GM12878 (cell line): ENCODE measurements at regions not wholly inside any gene's neighbourhood (a gene's known extent, or its start where the extent isn't known, plus 50 kb on each side); places are given as distances from the start of the nearest gene placed in this dataset.
A peak's percentile ranks its signal among the peaks of the same experiment; 100 is the strongest.

Source experiments
- ATAC-seq: fragments of 200-7000 bp; cut with Tn5 transposase; 3 replicates; pipeline ENCODE4 v1.9.1; 2020; ENCODE audit warnings: mild to moderate bottlenecking, moderate library complexity
- BruUV-seq: library from RNA; stranded (reverse); fragments of 400-500 nt; replicated peaks from 2 replicates; lab custom pipeline; 2021; lab: Mats Ljungman, UMichigan
- CTCF ChIA-PET: fragments of 300-600 bp; sonication (Branson Sonifier 250); formaldehyde crosslinking; extraction: SDS; loops from one replicate; lab custom pipeline; 2021; ENCODE audit warnings: inconsistent platforms; lab: Yijun Ruan, JAX
- POLR2A ChIA-PET: fragments of 350-600 bp; formaldehyde crosslinking; extraction: SDS; loops from one replicate; lab custom pipeline; 2021; ENCODE audit warnings: inconsistent platforms; lab: Charles Lee
- RAD21 ChIA-PET: fragments of 300-600 bp; sonication (Branson Sonifier 250); formaldehyde crosslinking; loops from one replicate; lab custom pipeline; 2023; ENCODE audit warnings: antibody characterized with exemption; ENCODE audit not compliant: unreplicated experiment; lab: Charles Lee
- SMC1A ChIA-PET: fragments of 300-600 bp; sonication (Branson Sonifier 250); formaldehyde crosslinking; loops from one replicate; lab custom pipeline; 2023; ENCODE audit not compliant: unreplicated experiment, uncharacterized antibody; lab: Charles Lee
- DNase-seq: peaks from one replicate; pipeline ENCODE4 v3.0.0-alpha.2; 2011; ENCODE audit warnings: low read depth, low spot score
- FAIRE-seq: peaks from 3 replicates; lab custom pipeline; 2011; peaks lifted over from hg19 to GRCh38; lab: Jason Lieb, UNC
- H2AFZ ChIP-seq: 2 replicates; pipeline ENCODE4 v1.6.0; 2011; ENCODE audit warnings: low read depth, low read length, control low read depth; ENCODE audit not compliant: control insufficient read depth
- H3K27ac ChIP-seq: 2 replicates; pipeline ENCODE4 v1.5.1; 2011; ENCODE audit warnings: control low read depth; ENCODE audit not compliant: control insufficient read depth, insufficient read depth
- H3K27me3 ChIP-seq, 2 experiments: replicated peaks in 1 of 2; 2 replicates each; pipeline versions ENCODE4 v1.6.0 to v1.6.1; 2011; ENCODE audit warnings: low read length in 1 of 2; ENCODE audit not compliant: control insufficient read depth in 2 of 2, insufficient read depth in 2 of 2
- H3K36me3 ChIP-seq, 2 experiments: 2 replicates each; pipeline ENCODE4 v1.5.1; 2011; ENCODE audit warnings: low read length in 1 of 2; ENCODE audit not compliant: control insufficient read depth in 2 of 2, insufficient read depth in 2 of 2
- H3K4me1 ChIP-seq: 2 replicates; pipeline ENCODE4 v1.6.1; 2011; ENCODE audit warnings: mild to moderate bottlenecking, low read length, moderate library complexity, mixed read lengths; ENCODE audit not compliant: control insufficient read depth, insufficient read depth
- H3K4me2 ChIP-seq: 2 replicates; pipeline ENCODE4 v1.6.0; 2011; ENCODE audit warnings: control low read depth; ENCODE audit not compliant: control insufficient read depth, insufficient read depth
- H3K4me3 ChIP-seq: fragments of 200-600 bp; sonication (generic); 2 replicates; pipeline ENCODE4 v1.5.1; 2016
- H3K79me2 ChIP-seq: 2 replicates; pipeline ENCODE4 v1.6.0; 2011; ENCODE audit warnings: low read length; ENCODE audit not compliant: control insufficient read depth, insufficient read depth
- H3K9ac ChIP-seq: 2 replicates; pipeline ENCODE4 v1.8.0; 2011; ENCODE audit warnings: low read length, control low read depth, mixed read lengths; ENCODE audit not compliant: control insufficient read depth, insufficient read depth
- H3K9me3 ChIP-seq: replicated peaks from 3 replicates; pipeline ENCODE4 v1.5.1; 2011; ENCODE audit warnings: mild to moderate bottlenecking, low read length; ENCODE audit not compliant: control insufficient read depth, insufficient read depth
- H4K20me1 ChIP-seq: 2 replicates; pipeline ENCODE4 v1.6.0; 2011; ENCODE audit not compliant: control insufficient read depth, insufficient read depth
- ASH2L ChIP-seq: fragments of 300-600, 200-600 bp; sonication (generic); IDR thresholded peaks from 2 replicates; pipeline ENCODE4 v1.6.1; 2017; ENCODE audit warnings: low read depth, mild to moderate bottlenecking, borderline replicate concordance
- BHLHE40 ChIP-seq, 2 experiments: fragments of 450-650 bp in 1 of 2; IDR thresholded peaks; 2 replicates each; pipeline ENCODE4 v1.6.1; 2011 to 2017; ENCODE audit warnings: low read depth in 2 of 2, borderline replicate concordance in 1 of 2, improper control_type of control experiment in 1 of 2, low read length in 1 of 2, mild to moderate bottlenecking in 1 of 2
- BMI1 ChIP-seq: fragments of 450-650 bp; IDR thresholded peaks from 2 replicates; pipeline ENCODE4 v1.6.1; 2016; ENCODE audit warnings: mild to moderate bottlenecking, moderate library complexity, borderline replicate concordance
- HDAC2 ChIP-seq: fragments of 200-600 bp; sonication (generic); IDR thresholded peaks from 2 replicates; pipeline ENCODE4 v1.6.1; 2017
- HDAC6 ChIP-seq: fragments of 200-600 bp; sonication (generic); IDR thresholded peaks from one replicate; pipeline ENCODE4 v1.8.0; 2017; ENCODE audit warnings: antibody characterized with exemption; ENCODE audit not compliant: unreplicated experiment
- RAD21 ChIP-seq: IDR thresholded peaks from 2 replicates; pipeline ENCODE4 v1.6.1; 2011; ENCODE audit warnings: mild to moderate bottlenecking, low read depth, low read length, moderate library complexity; ENCODE audit not compliant: insufficient read depth
- RBBP5 ChIP-seq: fragments of 200-600 bp; sonication (generic); conservative IDR thresholded peaks from 2 replicates; pipeline ENCODE4 v1.6.1; 2016
- RFX5 ChIP-seq: IDR thresholded peaks from 2 replicates; pipeline ENCODE4 v1.6.1; 2011; ENCODE audit warnings: low read depth, low read length, improper control_type of control experiment
- SRF ChIP-seq, 2 experiments: IDR thresholded peaks; 2 replicates each; pipeline ENCODE4 v1.6.1; 2011; ENCODE audit warnings: low read depth in 2 of 2, low read length in 2 of 2, mild to moderate bottlenecking in 1 of 2, moderate library complexity in 1 of 2
- TBL1XR1 ChIP-seq: IDR thresholded peaks from 2 replicates; pipeline ENCODE4 v1.6.1; 2012; ENCODE audit warnings: low read depth, low read length, improper control_type of control experiment
- WGBS: methylation state at CpG from one replicate; pipeline ENCODE4 v1.1.6; 2016; ENCODE audit warnings: low lambda C conversion rate; ENCODE audit not compliant: insufficient replicate concordance, insufficient coverage; ENCODE audit errors: missing lambda C conversion rate; 5-methylcytosine and 5-hydroxymethylcytosine counted together
- in situ Hi-C: fragments of 300-500 bp; cut with MboI; formaldehyde crosslinking; loops from 9 replicates; pipeline ENCODE4 v1.14.3; 2018; ENCODE audit warnings: mixed read lengths
- intact Hi-C: fragments of 100-400 bp; cut with micrococcal nuclease; formaldehyde crosslinking; loops from one replicate; pipeline ENCODE4 v1.14.2; 2022; ENCODE audit not compliant: unreplicated experiment
- TF ChIP-seq, protein P1 (sequence below): IDR thresholded peaks from 2 replicates; pipeline ENCODE4 v1.6.1; 2011; ENCODE audit warnings: low read depth, mild to moderate bottlenecking, low read length, moderate library complexity, borderline replicate concordance; ENCODE audit errors: extremely low read depth
- TF ChIP-seq, protein P2 (sequence below): fragments of 450-650 bp; IDR thresholded peaks from 2 replicates; pipeline ENCODE4 v1.6.1; 2016; ENCODE audit warnings: mild to moderate bottlenecking, moderate library complexity, borderline replicate concordance

DNA sequence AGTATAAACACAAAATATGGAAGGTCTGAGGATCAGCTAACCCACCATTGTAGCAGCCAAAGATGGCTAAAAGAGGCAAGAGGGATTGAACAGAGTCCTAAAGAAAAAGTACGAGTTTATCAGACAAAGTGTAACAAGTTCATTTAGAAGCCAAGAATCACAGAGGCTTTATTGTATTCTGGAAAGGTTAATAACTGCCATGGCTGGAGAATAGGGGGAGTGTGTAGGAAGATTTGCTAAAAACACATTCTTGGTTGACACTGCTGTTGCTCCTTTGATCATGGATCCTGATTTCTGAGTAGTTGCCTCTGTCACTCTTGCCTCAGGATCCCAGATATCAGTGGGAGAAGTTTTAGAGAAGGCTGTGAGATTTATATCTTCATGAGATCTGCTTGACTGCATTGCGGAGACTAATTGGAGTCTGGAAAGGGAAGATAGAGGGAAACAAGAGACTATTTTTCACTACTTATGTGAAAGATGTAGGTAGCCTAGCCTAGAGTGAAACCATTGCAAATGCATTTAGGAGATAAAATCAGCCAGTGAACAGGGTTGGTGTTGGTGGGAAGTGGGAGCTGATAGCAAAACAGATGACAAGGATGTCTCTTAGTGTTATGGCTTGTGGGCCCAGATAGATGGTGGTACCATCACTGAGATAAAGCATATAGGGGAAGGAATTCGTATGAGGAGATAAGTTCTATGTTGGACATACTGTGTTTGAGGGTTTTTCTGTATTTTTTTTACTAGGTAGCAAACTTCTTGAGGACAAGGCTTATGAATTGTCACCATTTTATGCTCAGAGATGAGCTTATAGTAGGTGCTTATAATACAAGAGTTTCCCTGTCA, 402.9 kb upstream of the PDE3A start:
- SMC1A ChIA-PET: interaction anchor here (1.3 kb wide), 1 partner anchor 17 kb away, joined by 3 read pairs; no protein-coding TSS in a partner anchor
- no peaks in the 10 kb centered on the region for H3K4me1 ChIP-seq
- WGBS: 25% methylated on average over 3 of the region's 3 CpGs
- RAD21 ChIA-PET: no interaction called here
- no TSS peak for BruUV-seq
- TF ChIP-seq HDAC2 (no peak), BHLHE40 (IDR thresholded peaks at IDR 0.05; ENCODE audit: borderline replicate concordance in 1 of 2, low read depth in 2 of 2, low read length in 1 of 2) (no peak), HDAC6 (no peak), ASH2L (no peak), BMI1 (no peak), SRF (IDR thresholded peaks at IDR 0.05; ENCODE audit: low read depth in 2 of 2, low read length in 2 of 2) (no peak), TBL1XR1 (no peak), RBBP5 (no peak), RAD21 (no peak), RFX5 (no peak)
- TF ChIP-seq, protein P1, sequence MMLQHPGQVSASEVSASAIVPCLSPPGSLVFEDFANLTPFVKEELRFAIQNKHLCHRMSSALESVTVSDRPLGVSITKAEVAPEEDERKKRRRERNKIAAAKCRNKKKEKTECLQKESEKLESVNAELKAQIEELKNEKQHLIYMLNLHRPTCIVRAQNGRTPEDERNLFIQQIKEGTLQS: no peak
- TF ChIP-seq, protein P2, sequence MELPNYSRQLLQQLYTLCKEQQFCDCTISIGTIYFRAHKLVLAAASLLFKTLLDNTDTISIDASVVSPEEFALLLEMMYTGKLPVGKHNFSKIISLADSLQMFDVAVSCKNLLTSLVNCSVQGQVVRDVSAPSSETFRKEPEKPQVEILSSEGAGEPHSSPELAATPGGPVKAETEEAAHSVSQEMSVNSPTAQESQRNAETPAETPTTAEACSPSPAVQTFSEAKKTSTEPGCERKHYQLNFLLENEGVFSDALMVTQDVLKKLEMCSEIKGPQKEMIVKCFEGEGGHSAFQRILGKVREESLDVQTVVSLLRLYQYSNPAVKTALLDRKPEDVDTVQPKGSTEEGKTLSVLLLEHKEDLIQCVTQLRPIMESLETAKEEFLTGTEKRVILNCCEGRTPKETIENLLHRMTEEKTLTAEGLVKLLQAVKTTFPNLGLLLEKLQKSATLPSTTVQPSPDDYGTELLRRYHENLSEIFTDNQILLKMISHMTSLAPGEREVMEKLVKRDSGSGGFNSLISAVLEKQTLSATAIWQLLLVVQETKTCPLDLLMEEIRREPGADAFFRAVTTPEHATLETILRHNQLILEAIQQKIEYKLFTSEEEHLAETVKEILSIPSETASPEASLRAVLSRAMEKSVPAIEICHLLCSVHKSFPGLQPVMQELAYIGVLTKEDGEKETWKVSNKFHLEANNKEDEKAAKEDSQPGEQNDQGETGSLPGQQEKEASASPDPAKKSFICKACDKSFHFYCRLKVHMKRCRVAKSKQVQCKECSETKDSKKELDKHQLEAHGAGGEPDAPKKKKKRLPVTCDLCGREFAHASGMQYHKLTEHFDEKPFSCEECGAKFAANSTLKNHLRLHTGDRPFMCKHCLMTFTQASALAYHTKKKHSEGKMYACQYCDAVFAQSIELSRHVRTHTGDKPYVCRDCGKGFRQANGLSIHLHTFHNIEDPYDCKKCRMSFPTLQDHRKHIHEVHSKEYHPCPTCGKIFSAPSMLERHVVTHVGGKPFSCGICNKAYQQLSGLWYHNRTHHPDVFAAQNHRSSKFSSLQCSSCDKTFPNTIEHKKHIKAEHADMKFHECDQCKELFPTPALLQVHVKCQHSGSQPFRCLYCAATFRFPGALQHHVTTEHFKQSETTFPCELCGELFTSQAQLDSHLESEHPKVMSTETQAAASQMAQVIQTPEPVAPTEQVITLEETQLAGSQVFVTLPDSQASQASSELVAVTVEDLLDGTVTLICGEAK: no peak
- TF ChIP-seq, all 136 proteins: peak for 0
- ChIA-PET CTCF (no interaction called here), POLR2A (no interaction called here)
- in situ Hi-C loops: no loop called here
- DNase-seq (no peak), FAIRE-seq (peak; percentile 49), ATAC-seq (no peak)
- Histone ChIP-seq H3K27me3 (no peaks in the 10 kb centered on the region), H3K4me3 (no peak overlapping the region), H2AFZ (no peak overlapping the region), H3K9ac (no peak overlapping the region), H3K9me3 (no peaks in the 10 kb centered on the region; the same call in 2 of the 3 replicates), H4K20me1 (no peaks in the 10 kb centered on the region), H3K27ac (no peak overlapping the region), H3K79me2 (no peaks in the 10 kb centered on the region), H3K4me2 (no peak overlapping the region), H3K36me3 (no peaks in the 10 kb centered on the region)
- intact Hi-C loops: no loop called here
